GM12892 (cell line): ENCODE measurements at regions not wholly inside any gene's neighbourhood (a gene's known extent, or its start where the extent isn't known, plus 50 kb on each side); places are given as distances from the start of the nearest gene placed in this dataset.

ENCODE experiments used
- POLR2A ChIP-seq: IDR thresholded peaks from 2 replicates; pipeline ENCODE4 v1.6.1; 2011; ENCODE audit warnings: low read depth, low read length, control low read depth
- POLR2AphosphoS5 ChIP-seq: IDR thresholded peaks from 2 replicates; pipeline ENCODE4 v1.6.1; 2011; ENCODE audit warnings: low read depth, low read length, control low read depth

DNA sequence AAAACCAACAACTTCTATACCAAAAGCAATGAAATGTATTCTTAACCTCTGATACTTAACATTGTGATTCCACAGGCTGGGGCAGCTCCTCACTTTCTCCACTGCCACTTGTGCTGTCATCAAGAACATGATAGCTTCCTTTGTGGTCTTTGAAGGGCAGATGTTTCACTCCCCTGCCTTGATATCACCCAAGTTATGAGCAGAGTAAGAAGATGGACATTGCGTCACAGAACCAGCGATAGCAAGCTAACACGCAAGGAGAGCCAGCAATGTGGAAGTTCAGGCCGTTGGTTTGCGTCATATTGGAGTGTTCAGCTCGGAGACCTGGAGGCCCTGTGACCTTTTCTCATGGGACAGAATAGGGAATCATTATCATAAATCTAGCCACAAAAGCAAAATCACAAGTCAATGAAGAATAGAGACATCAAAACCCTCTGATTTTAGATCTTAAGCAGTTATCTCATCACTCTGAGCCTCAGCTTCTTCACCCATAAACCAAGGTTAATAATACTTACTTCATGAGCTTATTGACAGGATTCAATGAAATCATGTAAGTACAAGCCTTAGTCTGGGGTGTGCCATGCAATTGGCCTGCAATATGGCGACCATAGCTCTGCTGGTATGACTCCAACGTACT, 183.8 kb upstream of the THBS1 start:
- TF ChIP-seq POLR2AphosphoS5 = no peak
- TF ChIP-seq POLR2A = no peak
